ENCODE measurements at regions not wholly inside any gene's neighbourhood (a gene's known extent, or its start where the extent isn't known, plus 50 kb on each side); places are given as distances from the start of the nearest gene placed in this dataset.

DNA sequence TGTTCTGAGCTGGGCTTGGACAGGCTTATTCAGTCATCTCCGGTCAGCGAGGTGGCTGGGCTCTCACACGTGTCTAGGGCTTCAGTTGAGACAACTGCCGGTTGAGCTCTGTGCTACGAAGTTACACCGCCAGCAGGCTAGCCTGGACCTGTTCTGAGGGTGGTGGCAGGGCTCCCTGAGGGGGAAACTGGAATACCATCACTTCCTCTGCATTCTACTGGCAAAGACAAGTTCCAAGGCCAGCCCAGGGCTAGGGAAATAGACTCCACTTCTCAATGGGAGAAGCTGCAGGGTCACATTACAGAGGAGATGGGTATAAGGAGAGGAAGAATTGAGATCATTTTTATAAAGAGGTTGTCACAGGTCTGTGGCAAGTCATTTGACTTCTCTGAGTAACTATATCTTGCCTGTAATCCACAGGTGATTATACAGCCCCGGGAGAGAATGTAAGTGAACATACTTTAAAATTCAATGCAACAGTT is 106.8 kb upstream of the IL12A start:
- TF ChIP-seq, protein P1, sequence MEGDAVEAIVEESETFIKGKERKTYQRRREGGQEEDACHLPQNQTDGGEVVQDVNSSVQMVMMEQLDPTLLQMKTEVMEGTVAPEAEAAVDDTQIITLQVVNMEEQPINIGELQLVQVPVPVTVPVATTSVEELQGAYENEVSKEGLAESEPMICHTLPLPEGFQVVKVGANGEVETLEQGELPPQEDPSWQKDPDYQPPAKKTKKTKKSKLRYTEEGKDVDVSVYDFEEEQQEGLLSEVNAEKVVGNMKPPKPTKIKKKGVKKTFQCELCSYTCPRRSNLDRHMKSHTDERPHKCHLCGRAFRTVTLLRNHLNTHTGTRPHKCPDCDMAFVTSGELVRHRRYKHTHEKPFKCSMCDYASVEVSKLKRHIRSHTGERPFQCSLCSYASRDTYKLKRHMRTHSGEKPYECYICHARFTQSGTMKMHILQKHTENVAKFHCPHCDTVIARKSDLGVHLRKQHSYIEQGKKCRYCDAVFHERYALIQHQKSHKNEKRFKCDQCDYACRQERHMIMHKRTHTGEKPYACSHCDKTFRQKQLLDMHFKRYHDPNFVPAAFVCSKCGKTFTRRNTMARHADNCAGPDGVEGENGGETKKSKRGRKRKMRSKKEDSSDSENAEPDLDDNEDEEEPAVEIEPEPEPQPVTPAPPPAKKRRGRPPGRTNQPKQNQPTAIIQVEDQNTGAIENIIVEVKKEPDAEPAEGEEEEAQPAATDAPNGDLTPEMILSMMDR (IDR thresholded peaks at IDR 0.05) = no peak
- TF ChIP-seq POLR2A (IDR thresholded peaks at IDR 0.05) = no peak
